Peyer's patch (tissue), 4 donors: ENCODE measurements at regions not wholly inside any gene's neighbourhood (a gene's known extent, or its start where the extent isn't known, plus 50 kb on each side); places are given as distances from the start of the nearest gene placed in this dataset.

ENCODE experiments used
- POLR2A ChIP-seq, 2 donors: fragments of 450-650 bp; IDR thresholded peaks; one replicate each; pipeline ENCODE4 v1.5.1; 2017; ENCODE audit warnings: antibody characterized with exemption in 2 of 2, mild to moderate bottlenecking in 2 of 2, moderate library complexity in 2 of 2
- TF ChIP-seq, protein P1 (sequence below), 6 experiments: fragments of 450-650 bp in 4 of 6; fragments of 200-600 bp in 2 of 6; sonication (generic) in 1 of 6; IDR thresholded peaks; one replicate each; pipeline ENCODE4 v1.5.1; 2017 to 2019; ENCODE audit warnings: antibody characterized with exemption in 6 of 6, mild to moderate bottlenecking in 3 of 6, moderate library complexity in 1 of 6

DNA sequence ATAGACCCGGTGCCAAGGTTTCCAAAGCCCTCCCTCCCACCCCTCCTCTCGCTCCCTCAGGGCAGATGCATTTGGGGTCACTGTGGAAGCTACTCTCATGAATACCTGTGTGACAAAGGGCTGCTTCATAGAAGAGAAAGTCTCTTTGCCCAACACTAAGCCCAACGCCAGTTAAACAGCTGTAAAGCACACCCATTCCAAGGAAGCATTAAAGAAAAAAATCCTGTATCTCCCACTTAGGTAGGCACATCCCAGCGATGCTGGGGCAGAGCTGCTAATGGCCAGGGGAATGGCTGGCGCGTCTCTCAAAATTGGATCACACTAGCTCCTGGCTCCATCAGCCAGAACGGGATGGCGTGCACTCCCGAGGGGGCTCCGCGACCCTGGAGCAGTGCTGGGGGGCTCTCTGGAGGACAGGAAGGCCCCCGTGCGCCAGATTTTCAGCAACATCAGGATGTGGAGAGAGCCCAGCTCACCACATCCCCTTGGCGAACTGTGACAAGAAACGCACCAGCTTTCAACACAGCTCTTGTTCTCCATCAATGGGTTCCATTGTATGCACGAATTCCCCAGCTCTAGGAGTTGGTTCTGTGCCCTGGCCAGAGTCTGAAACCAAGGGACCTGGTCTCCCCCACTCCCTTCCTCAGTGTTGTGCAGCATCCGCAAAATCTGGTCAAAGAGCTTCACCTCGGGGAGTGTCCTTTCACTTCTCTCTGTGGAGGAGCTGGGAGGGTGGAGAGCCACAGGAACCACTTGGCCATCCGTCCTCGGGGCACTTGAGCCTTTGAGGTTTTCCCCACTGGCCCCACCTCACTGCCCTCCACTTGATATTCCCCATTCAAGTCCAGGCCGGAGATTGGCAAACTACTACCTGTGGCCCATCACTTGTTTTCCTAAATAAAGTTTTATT lies 74.1 kb downstream of the TFAP2C start:
- TF ChIP-seq, protein P1, sequence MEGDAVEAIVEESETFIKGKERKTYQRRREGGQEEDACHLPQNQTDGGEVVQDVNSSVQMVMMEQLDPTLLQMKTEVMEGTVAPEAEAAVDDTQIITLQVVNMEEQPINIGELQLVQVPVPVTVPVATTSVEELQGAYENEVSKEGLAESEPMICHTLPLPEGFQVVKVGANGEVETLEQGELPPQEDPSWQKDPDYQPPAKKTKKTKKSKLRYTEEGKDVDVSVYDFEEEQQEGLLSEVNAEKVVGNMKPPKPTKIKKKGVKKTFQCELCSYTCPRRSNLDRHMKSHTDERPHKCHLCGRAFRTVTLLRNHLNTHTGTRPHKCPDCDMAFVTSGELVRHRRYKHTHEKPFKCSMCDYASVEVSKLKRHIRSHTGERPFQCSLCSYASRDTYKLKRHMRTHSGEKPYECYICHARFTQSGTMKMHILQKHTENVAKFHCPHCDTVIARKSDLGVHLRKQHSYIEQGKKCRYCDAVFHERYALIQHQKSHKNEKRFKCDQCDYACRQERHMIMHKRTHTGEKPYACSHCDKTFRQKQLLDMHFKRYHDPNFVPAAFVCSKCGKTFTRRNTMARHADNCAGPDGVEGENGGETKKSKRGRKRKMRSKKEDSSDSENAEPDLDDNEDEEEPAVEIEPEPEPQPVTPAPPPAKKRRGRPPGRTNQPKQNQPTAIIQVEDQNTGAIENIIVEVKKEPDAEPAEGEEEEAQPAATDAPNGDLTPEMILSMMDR (IDR thresholded peaks at IDR 0.05), result no peak
- TF ChIP-seq POLR2A (IDR thresholded peaks at IDR 0.05), result no peak
